ELR (cell line): ENCODE measurements at regions not wholly inside any gene's neighbourhood (a gene's known extent, or its start where the extent isn't known, plus 50 kb on each side); places are given as distances from the start of the nearest gene placed in this dataset.
A peak's percentile ranks its signal among the peaks of the same experiment; 100 is the strongest.

ENCODE experiments used
- DNase-seq: peaks from one replicate; pipeline ENCODE4 v3.0.0-alpha.2; 2015; ENCODE audit warnings: low read depth

DNA sequence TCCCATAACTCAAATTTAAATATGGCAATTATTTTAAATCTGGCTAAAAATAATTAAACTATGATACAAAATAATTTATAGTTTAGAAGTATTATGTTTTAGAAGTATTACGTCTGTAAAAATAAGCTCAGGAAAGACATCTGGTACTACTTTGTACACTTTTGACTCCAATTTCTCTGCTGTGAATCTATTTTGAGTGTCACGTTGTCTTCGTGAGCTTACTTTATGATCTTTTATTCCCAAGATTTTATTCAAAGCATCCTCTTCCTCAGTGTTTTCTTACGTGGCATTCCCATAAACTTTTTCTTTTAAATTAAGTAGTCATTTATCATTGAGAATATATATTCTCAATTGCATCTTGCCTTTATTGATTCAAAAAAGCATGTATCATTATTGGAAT is 223.3 kb upstream of the KCNJ16 start:
- no peak for DNase-seq

DNA sequence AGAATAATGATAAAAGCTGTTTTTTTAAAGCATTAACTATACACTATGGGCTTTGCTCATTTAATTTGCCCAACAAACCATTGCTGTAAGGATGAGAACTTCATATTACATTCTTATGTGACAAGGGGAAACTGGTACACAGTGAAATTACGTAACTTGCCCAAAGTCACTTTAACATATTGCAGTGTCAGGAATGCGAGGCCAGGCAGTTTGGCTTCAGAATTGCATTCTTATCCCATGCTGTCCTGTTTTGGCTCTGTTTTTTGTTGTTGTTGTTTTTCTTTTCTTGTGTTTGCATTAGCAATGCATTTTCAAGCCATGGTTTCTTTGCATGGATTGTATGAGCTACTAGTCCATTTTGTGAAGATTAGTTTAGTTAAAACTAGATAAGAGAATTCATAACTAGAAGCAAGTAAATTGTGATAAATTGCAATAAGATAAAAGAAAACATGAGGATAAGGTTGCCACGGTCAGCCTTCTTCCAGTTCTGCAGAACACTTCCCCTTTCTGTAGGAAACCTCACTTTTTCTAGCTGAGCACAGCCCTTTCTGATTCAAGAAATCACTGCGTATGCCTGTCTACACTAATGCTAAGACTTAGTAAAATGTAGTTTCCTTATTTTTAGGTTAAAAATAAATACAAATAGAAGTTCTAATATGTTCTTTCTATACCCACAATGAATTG is 221.3 kb upstream of the KCNJ16 start:
- DNase-seq, result no peak

DNA sequence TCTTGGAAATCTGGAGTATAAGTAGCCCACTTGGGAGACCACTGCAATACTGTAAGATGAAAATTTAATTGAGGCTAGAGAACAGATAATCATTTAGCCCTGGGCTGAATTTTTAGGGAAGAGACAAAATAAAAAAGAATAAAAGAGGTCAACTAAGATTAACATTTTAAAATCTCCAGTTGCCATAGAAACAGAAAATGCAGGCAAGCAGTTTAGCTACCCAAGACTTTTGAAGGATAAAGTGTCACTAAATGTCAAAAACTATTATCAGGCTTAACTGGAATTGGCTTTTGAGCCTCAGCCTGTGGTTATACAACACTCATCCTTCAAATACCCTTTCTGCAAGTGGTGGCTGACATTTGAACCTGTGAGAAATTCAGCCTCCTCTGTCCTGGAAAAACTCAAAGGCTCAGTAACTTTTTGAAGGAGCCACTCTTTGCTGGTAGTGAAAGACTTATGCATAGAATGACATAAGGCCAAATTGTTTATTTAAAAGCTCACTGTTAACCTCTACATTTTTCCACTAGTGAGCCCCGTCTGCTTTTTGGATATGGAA is 220.7 kb upstream of the KCNJ16 start:
- DNase-seq, result no peak

DNA sequence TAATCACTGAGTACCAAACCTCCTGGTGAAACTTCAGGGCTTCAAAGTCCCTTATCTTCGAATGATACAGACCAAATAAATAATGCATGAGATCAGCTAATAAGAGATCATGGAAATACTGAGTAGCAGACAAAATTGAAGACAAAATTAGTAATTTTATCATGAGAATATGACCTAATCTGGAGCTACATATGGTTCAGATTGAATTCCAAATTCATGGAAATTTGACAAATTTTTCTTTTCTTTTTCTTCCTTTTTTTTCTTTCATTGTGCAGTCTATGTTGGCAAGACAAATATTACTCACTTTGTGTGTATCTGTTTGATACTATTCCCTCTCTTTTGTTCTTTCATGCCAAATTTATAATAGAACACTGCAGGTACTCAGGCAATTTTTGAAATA is 218.1 kb upstream of the KCNJ16 start:
- DNase-seq, result no peak

DNA sequence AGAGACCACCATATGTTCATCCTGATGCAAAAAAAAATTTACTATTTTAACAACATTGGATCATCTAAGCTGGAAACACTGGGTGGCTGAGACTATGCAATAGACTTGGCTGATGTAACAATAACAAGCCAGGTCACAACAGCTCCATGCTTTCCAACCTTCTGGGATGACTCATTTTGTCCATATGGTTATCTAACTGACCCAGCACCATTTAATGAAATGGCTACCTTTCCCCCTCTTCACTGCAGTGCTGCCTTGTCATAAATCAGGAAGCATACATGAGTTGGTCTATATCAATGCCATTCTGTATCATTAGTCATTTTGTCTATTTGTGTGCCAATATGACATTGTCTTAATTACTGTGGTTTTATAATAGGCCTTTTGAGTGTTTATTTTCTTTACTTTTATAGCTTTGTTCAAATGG is 217.6 kb upstream of the KCNJ16 start:
- DNase-seq, result peak; percentile 87

DNA sequence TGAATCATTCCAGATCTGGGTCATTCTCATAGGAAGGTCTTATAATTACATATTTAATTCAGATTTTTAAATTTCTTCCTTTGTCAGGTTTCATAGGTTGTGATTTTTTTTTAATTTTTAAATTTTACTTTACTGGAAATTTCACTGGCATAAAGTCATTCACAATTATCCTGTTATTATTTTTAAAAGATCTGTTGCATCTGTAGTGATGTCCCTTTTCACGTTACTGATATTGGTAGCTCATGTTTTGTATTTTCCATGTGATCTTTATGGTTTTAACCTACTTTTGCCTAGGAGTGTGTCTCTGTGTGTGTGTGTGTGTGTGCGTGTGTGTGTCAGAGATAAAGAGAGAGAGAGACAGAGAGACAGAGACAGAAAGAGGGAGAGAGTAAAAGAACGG is 216.6 kb upstream of the KCNJ16 start:
- peak; percentile 31 for DNase-seq

DNA sequence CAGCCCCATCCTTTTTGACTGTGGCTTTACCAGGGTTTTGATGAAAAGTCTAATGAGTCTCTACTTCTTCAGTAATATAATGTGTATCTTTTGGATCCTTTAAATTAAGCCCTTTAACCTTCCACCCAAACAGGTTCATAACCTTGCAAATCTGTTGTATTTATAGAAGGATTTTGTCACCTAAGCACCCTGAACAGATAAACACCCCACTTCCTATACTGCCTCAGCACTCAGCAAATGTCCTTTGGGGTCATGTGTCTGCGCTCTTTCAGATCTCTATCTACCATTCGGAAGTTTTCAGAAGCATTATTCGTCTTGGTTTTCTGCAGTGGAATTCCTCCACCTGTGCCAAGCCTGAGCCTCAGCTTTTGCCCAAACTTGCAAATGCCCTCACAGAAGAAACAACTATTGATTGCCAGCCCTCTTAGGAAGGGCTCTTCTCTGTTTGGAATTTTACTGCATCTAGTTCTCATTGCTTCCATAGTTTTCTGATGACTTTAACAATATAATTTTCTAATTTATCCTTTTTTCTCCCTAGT is 214.8 kb upstream of the KCNJ16 start:
- no peak for DNase-seq

DNA sequence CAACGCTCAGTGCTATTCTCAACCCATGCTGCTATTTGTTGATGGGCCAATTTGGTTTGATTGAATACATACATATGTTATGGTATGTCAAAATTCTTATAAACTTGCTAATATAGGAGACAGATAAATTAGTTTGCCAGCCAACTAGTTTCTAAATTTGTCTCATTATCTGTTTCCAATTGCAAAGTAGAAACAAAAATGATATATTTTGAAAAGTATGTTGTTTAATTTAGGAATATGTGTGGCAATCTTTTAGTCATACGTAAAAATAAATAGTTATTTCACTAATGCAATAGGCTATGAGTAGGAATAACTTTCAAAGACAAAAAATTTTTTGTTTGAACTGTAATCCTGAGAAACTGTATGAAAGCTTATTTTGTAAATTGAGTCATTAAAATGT is 210.6 kb upstream of the KCNJ16 start:
- no peak for DNase-seq

DNA sequence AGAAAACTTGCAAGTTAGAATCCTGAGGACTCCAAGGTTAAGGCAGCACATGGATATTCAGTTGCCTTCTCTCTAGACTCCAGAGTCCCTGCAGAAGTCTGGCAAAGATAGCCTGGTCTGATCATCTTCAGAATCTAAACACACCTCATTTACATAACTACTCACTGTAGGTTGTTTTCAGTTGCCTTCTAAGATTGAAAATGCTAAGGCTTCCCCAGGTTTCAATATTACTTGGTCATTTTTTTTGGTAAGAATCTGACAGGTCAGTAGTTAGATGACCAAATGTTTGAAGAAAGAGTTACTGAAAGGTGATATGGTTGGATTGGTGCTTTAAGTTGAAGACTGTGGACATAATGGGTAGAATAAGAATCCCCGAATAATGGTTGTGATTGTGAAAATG is 205.4 kb upstream of the KCNJ16 start:
- DNase-seq, result peak; percentile 26

DNA sequence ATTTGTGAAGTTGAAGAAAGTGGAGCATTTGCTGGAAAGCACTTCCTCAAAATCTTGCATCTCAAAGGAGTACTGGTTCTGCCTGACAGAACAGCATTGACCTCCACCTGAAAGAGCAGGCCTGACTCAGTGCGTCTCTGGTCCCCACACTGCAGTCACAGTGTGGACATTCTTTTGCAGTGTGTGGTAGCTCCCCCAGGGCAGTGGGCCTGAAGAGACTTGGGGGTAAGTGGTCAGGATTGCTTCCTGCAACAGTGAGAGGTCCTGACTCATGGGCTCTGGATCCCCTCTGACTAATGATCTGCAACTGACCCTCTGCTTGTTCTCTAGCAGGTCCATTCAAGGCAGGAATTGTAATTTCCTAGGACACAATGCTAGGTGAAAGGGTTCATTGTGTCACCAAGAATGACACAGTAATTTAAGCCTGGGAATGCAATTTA is 204.9 kb upstream of the KCNJ16 start:
- DNase-seq, result peak; percentile 100

DNA sequence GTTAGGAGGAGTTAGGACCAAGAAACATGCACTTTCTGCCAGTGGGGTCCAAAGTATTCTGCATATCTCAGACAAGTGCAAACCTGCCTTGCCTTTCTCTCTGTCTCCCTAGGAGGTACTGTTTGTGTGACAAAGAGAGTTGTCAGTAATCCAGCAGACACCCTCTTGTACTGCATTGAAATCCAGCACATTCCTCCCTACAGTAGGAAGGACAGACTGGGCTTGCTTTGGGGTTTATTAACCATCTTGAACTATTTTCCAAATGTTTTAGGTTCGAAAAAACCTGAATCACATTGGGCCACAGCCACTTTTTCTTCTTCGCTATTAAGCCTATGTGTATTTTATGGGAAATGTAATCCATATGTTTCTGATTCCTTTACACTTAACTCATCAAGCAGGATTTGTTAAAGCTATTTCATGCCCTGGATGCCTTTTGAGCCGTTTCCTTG is 204.2 kb upstream of the KCNJ16 start:
- DNase-seq, result peak; percentile 77

DNA sequence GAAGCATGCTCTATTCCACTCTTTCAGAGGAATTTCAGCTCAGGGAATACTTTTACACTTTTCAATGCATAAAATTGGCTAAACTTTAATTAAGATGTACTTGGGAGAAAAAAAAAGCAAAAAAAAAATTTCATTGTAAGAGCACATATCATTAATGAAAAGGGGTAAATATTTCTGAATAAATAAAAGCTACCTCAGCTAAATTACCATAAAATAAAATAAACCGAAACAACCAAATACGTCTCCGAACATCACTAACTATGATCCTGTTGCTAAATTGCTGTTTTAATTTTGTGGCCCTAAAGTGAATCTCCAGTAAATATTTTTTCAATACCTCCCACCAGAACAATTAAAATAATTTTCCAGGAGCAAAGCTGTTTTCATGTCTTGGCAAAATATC is 203.7 kb upstream of the KCNJ16 start:
- DNase-seq, result no peak

DNA sequence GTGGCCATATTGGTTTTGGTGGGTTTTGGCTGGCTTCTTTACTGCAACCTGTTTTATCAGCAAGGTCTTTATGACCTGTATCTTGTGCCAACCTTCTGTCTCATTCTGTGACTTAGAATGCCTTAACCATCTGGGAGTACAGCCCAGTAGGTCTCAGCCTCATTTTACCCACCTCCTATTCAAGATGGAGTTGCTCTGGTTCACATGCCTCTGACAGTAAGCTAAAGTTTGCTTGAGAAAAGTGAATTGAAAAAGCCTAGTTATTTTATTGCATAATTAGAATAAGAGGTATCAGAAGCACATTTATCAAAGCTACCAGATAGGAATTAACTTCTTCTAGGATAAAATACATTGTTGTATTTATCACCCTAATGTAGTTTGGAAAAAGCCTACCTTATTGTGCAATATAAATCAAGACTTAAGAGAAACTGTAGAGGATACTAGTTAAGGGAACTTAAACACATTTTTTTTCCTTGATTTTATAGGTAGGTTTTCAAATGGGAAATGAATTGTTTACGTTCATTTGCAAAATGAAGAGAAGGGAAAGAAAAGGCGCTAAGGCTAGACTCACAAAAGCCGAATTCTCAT is 202.3 kb upstream of the KCNJ16 start:
- DNase-seq, result no peak

DNA sequence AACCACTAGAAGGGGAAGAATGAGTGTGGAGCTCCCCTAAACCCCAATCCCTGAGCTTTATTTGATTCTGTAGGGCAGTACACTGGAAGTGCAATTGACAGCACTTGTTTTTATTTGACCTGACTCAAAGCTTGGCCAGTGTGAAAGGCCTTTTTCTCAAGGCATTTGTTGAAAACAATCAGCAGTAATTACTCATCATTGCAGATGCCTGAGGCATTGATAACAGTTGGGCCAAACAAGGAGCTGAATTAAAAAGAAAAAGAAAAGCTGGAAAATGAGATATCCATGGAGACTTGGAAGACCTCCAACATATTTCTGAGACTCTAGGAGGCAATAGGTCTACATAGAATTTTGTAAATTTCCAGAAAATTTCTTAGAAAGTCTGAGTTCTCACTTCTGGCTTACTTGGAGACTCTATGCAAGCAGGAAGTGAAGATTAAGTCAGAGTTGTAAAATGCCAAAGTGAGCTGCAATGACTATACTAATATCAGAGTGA is 200.8 kb upstream of the KCNJ16 start:
- DNase-seq, result peak; percentile 95

DNA sequence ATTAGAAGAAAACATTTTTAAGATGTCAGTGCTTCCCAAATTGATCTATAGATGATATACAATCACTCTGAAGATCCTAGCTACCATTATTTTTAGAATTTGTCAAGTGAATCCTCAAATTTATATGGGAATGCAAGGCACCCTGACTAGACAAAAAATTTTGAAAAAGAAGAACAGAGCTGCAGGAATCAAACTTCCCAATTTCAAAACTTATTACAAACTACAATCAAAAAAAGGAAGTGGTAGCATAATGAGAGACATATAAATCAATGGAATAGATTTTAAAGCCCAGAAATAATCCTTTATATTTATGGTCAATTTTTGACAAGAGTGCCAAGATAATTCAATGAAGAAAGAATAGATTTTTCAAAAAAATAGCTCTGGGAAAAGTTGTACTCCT is 198.3 kb upstream of the KCNJ16 start:
- no peak for DNase-seq

DNA sequence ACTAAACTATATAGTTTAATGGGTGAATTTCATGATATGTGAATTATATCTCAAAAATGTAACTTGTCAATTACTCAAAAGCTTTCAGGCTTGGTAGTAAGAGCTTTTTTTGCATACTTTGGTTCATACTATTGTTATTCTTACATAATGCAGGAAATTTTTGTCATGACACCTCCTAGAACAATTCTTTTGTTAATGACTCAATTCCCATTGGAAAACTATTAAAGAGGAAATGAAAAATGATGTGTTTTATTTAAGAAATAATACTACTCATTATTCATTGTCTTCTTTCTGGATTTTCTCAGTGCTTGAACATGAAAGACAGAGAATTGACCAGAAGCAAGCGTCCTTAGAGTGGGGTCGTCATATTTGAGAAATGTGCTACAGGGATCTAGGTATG is 196.4 kb upstream of the KCNJ16 start:
- DNase-seq, result peak; percentile 37

DNA sequence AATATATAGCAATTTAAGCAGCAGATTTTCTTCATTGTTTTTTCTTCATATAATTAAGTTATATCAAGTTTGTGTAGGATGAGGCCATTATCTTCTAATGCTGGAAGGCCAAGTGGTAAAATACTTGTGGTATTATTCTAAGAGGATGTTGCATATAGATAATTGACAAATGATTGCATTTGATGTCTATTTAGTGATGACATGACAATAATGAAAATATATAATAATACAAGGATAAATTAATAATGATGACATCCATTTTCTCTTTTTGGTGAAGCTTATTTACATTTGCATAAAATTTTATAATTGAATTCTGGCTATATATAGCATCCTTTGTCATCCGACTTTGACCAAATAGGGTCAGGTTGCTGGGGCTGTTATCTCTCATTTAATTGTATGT is 195.4 kb upstream of the KCNJ16 start:
- no peak for DNase-seq

DNA sequence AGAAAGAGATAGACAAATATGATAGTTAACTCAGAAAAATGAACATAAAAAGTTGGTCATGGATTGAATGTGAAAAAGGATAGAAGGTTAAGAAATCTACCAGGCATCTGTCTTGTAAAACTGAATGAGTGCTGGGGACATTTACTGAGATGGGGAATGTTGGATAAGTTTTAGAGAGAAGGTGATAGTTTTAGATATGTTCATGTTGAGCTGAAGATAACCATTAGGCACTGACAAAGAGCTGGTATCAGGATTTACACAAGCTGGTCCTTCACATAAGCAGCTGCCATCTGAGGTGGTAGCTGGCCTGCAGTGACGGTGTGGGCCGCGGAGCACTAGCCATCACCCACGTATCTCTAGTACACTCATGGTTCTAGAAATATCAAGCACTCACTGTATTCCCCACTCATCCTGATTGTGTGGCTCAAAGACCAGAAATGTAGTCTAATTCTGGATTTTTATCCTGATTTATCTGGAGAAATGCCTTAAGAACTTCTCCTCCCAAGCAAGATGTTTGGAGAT is 194.4 kb upstream of the KCNJ16 start:
- DNase-seq, result no peak

DNA sequence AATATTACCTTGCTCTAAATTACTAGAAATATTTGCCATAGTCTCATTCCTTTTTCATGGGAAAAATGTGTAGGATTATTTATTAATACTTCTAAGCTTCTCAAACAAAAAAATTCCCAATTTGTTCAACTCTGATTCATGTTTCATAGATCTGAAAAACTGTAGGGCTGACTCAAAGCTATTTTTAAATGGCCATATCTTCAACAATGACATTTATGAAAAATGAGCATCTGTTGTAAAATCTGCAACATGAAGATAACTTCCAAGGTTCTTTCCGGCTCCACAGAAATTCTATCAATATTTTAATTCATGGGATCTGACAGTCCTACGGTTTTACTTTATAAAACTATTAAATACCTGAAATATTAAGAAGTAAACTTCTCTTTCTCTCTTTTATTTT is 192.7 kb upstream of the KCNJ16 start:
- no peak for DNase-seq

DNA sequence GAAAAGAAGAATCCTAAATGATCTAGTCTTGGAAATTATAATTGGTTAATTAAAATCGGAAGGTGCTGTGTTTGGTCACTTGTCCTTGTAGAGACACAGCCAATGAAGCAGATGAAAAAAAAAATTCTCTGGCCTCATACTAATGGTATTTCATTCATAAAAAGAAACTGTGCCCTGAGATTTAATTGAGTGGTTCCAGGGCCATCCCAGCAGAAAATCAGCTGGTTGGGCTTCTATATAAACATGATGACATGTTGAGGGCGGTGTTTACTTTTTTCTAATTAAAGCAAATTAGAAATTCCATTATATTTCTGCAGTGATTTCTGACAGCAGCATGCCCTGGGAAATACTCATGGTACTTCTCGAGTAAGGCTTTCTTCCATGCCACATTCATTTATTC is 191.9 kb upstream of the KCNJ16 start:
- DNase-seq, result no peak

DNA sequence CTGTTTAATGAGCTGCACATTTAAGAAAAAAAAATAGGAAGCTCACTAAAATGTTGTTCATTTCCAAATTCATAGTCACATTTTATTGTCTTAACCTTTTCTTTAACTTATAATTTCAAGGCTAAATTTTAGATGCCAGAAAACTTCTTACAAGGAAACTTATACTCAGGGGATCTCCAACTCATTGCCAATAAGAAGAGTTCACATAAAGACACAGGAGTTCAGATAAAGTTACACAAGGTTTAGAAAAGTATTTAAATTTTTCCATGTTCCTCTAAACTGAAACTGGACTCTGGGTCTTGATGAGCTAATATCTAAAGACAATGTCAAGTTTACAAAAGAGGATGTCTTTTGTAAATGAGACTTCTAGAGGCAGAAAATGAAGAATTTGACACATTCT is 190.7 kb upstream of the KCNJ16 start:
- no peak for DNase-seq

DNA sequence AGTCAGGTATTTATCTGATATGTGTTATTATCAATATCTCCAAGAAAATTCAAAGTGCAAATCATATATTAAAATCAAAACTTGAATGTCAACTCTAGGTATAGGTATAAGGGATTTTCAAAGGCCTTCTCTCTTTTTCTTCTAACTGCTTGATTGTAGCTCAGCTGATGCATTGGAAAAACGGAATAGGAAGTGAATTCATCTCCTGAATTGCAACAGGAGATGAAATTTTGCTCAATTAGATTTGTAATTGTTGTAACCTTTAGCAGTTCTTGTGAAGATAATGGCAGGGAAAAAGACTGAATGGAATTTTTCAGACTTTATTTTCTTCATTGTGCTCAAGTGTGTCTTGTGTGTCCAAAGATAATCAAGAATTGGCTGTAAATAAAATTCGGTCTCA is 190.2 kb upstream of the KCNJ16 start:
- no peak for DNase-seq

DNA sequence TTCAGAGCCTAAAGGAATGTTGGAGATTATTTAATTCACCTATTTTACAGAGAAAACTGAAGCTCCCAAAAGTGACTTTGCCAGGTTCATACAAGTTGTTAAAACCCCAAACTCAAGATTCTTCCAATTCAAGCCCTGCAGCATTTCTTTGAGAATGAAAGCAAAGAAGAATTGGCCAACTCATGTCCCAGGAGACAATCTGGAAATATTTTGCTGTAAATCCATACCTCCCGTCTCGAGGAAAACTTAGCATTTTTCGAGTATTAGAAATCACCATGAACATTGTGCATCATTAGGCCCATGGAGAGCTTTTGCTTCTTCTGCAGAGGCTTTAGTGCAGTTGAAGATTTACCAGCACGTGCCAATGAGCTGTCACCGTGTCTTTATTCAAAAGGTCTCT is 176.4 kb upstream of the KCNJ16 start:
- DNase-seq, result no peak
